H1 (cell line): ENCODE measurements at regions not wholly inside any gene's neighbourhood (a gene's known extent, or its start where the extent isn't known, plus 50 kb on each side); places are given as distances from the start of the nearest gene placed in this dataset.

Source experiments
- ASH2L ChIP-seq: fragments of 200-600, 300-600 bp; sonication (generic); IDR thresholded peaks from one replicate; pipeline ENCODE4 v1.7.1; 2017; ENCODE audit warnings: low read length
- E2F6 ChIP-seq: IDR thresholded peaks from 2 replicates; pipeline ENCODE4 v1.6.1; 2012; ENCODE audit warnings: inconsistent platforms
- GTF2F1 ChIP-seq: IDR thresholded peaks from 2 replicates; pipeline ENCODE4 v1.6.1; 2012; ENCODE audit warnings: low read depth, low read length, improper control_type of control experiment, borderline replicate concordance
- JUN ChIP-seq: IDR thresholded peaks from 2 replicates; pipeline ENCODE4 v1.6.1; 2011; ENCODE audit warnings: low read depth, mild to moderate bottlenecking, improper control_type of control experiment, low read length
- KDM4A ChIP-seq: IDR thresholded peaks from one replicate; pipeline ENCODE4 v1.7.1; 2012; ENCODE audit warnings: low read depth, mild to moderate bottlenecking, moderate library complexity, low read length, inconsistent platforms; ENCODE audit not compliant: severe bottlenecking
- NRF1 ChIP-seq: IDR thresholded peaks from 2 replicates; pipeline ENCODE4 v1.6.1; 2011; ENCODE audit warnings: mild to moderate bottlenecking, low read depth, low read length, improper control_type of control experiment
- POU5F1 ChIP-seq: IDR thresholded peaks from 2 replicates; pipeline ENCODE4 v1.6.1; 2011; ENCODE audit warnings: low read depth, mild to moderate bottlenecking, low read length, moderate library complexity
- RFX5 ChIP-seq: IDR thresholded peaks from 2 replicates; pipeline ENCODE4 v1.6.1; 2011; ENCODE audit warnings: low read depth, low read length, improper control_type of control experiment, borderline replicate concordance
- RNF2 ChIP-seq: fragments of 200-900, 300-1000 bp; sonication (generic); IDR thresholded peaks from 2 replicates; pipeline ENCODE4 v1.7.1; 2016; ENCODE audit warnings: borderline replicate concordance, low read depth, mild to moderate bottlenecking, antibody characterized with exemption, low read length; ENCODE audit not compliant: poor library complexity, severe bottlenecking; ENCODE audit errors: missing control alignments
- SIX5 ChIP-seq: IDR thresholded peaks from 2 replicates; pipeline ENCODE4 v1.6.1; 2011; ENCODE audit warnings: mild to moderate bottlenecking, low read depth, low read length
- SP1 ChIP-seq: IDR thresholded peaks from 2 replicates; pipeline ENCODE4 v1.6.1; 2011; ENCODE audit warnings: low read depth, low read length
- SP4 ChIP-seq: IDR thresholded peaks from 2 replicates; pipeline ENCODE4 v1.6.1; 2012; ENCODE audit warnings: low read length, inconsistent platforms
- SRF ChIP-seq: IDR thresholded peaks from 2 replicates; pipeline ENCODE4 v1.6.1; 2011; ENCODE audit warnings: mild to moderate bottlenecking, low read depth, low read length, moderate library complexity
- SUZ12 ChIP-seq: fragments of 200-600 bp; sonication (generic); IDR thresholded peaks from 2 replicates; pipeline ENCODE4 v1.6.1; 2012; ENCODE audit warnings: mild to moderate bottlenecking, inconsistent platforms, low read length, moderate library complexity, mixed read lengths
- TAF7 ChIP-seq: optimal IDR thresholded peaks from 2 replicates; pipeline ENCODE3; 2011; ENCODE audit warnings: low read depth, mild to moderate bottlenecking, inconsistent platforms, low read length, moderate library complexity, borderline replicate concordance
- ZNF274 ChIP-seq: IDR thresholded peaks from 2 replicates; pipeline ENCODE4 v1.7.0; 2012; ENCODE audit warnings: low read length, borderline replicate concordance; ENCODE audit errors: extremely low read depth
- TF ChIP-seq, protein P1 (sequence below): IDR thresholded peaks from 2 replicates; pipeline ENCODE4 v1.6.1; 2012; ENCODE audit warnings: inconsistent platforms

DNA sequence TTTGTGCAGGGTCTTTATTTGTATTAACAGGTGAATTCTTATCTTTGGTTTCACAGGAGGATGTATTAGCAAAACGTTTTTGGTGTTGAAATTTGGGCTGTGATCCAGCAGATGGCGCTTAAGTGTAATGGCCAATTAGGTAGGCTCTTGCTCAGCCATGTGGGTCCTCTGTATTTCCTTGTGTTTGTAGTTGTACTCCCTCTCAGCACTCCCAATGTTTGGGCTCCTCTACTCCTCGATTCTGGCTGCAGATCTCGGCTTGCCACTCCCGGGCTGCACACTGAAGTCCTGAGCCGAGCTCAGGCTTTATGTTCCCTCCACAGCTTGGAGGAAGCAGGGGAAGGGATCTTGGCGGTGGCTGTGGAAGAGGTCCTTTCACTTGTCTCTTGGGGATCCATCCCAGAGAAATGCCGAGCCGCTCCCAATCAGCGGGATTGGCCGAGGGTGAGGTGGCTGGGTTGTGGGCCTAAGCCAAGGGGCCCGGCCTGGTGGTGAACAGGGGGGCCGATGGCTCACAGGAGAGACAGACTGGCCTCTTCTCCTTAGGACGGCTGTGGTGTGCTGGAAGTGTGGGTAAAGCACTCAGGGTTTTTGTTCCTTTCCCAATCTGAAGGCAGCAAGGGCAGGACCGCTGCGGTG, 133.7 kb downstream of the AEBP2 start (continued):
- TF ChIP-seq JUN: no peak
- no peak for TF ChIP-seq SP4
- TF ChIP-seq E2F6: peak; percentile 52; the same call in 1 of the 2 replicates
- no peak for TF ChIP-seq TAF7
- no peak for TF ChIP-seq KDM4A
- TF ChIP-seq, protein P1, sequence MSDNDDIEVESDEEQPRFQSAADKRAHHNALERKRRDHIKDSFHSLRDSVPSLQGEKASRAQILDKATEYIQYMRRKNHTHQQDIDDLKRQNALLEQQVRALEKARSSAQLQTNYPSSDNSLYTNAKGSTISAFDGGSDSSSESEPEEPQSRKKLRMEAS: peak; percentile 74
- TF ChIP-seq SP1: no peak
- no peak for TF ChIP-seq GTF2F1
- TF ChIP-seq RFX5: no peak
- no peak for TF ChIP-seq SRF
- no peak for TF ChIP-seq POU5F1
- no peak for TF ChIP-seq SUZ12
- no peak for TF ChIP-seq NRF1
- peak; percentile 57 for TF ChIP-seq ASH2L
- TF ChIP-seq RNF2: no peak
- TF ChIP-seq SIX5: no peak
- no peak for TF ChIP-seq ZNF274
